Ishikawa (cell line): ENCODE measurements at regions not wholly inside any gene's neighbourhood (a gene's known extent, or its start where the extent isn't known, plus 50 kb on each side); places are given as distances from the start of the nearest gene placed in this dataset.

Experiments used
- CEBPB ChIP-seq: IDR thresholded peaks from 2 replicates; pipeline ENCODE4 v1.6.1; 2012
- CREB1 ChIP-seq: IDR thresholded peaks from 2 replicates; pipeline ENCODE4 v1.6.1; 2012; ENCODE audit warnings: low read depth
- EGR1 ChIP-seq: IDR thresholded peaks from 2 replicates; pipeline ENCODE4 v1.6.1; 2012
- EP300 ChIP-seq: IDR thresholded peaks from 2 replicates; pipeline ENCODE4 v1.6.1; 2012; ENCODE audit warnings: borderline replicate concordance
- FOXM1 ChIP-seq: IDR thresholded peaks from 2 replicates; pipeline ENCODE4 v1.6.1; 2012; ENCODE audit warnings: low read depth, borderline replicate concordance
- NFIC ChIP-seq: IDR thresholded peaks from 2 replicates; pipeline ENCODE4 v1.6.1; 2012
- RAD21 ChIP-seq: IDR thresholded peaks from 2 replicates; pipeline ENCODE4 v1.6.1; 2012; ENCODE audit warnings: low read depth
- TAF1 ChIP-seq: IDR thresholded peaks from 2 replicates; pipeline ENCODE4 v1.6.1; 2012; ENCODE audit warnings: low read depth, mild to moderate bottlenecking
- TCF12 ChIP-seq: IDR thresholded peaks from 2 replicates; pipeline ENCODE4 v1.6.1; 2012; ENCODE audit warnings: low read depth
- TEAD4 ChIP-seq: IDR thresholded peaks from 2 replicates; pipeline ENCODE4 v1.6.1; 2012
- YY1 ChIP-seq: IDR thresholded peaks from 2 replicates; pipeline ENCODE4 v1.6.1; 2012; ENCODE audit warnings: low read depth
- ZBTB7A ChIP-seq: IDR thresholded peaks from 2 replicates; pipeline ENCODE4 v1.6.1; 2012; ENCODE audit warnings: low read depth
- TF ChIP-seq, protein P1 (sequence below): IDR thresholded peaks from 2 replicates; pipeline ENCODE4 v1.6.1; 2012; ENCODE audit warnings: low read depth, mild to moderate bottlenecking
- TF ChIP-seq, protein P2 (sequence below): IDR thresholded peaks from 2 replicates; pipeline ENCODE4 v1.6.1; 2012
- TF ChIP-seq, protein P3 (sequence below): IDR thresholded peaks from 2 replicates; pipeline ENCODE4 v1.6.1; 2012

DNA sequence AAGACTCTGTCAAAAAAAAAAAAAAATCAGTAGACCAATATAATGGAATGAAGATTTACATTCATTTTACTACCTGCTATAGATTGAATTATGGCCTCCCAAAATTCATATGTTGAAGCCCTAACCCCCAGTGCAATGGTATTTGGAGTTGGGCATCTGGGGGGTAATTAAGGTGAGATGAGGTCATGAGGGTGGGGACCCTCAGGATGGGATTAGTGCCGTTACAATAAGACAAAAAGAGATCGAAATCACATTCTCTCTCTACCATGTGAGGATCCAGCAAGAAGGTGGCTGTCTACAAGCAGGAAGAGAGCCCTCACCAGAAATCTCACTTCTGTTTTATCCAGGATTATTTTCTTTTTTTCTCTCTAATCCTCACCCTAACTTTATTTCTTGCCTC is 100.6 kb upstream of the LOC128125822 start:
- TF ChIP-seq ZBTB7A (no peak), TAF1 (no peak)

DNA sequence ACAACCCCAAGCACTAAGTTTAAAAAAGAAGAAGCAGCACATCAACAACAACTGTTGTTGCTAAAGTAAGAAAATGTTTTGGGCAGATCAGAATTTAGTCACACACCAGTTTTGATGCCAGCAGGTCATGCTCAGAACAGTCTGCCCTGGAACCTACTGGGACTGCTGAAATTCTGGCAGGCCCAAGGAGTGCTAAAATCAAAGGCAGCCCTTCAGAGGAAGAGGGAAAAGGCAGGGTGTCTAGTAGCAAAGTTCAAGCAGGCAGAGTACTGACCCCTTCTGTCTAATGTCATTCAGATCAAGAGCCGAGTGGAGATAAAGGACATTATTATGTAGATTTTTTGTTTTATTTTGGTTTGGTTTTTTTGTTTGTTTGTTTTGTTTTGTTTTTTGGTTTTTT is 96.6 kb upstream of the LOC128125822 start:
- TF ChIP-seq TCF12 (no peak), CREB1 (no peak), EGR1 (no peak), TAF1 (no peak), RAD21 (no peak), TEAD4 (no peak), YY1 (no peak), CEBPB (no peak), EP300 (no peak), ZBTB7A (no peak)
- TF ChIP-seq, protein P1, sequence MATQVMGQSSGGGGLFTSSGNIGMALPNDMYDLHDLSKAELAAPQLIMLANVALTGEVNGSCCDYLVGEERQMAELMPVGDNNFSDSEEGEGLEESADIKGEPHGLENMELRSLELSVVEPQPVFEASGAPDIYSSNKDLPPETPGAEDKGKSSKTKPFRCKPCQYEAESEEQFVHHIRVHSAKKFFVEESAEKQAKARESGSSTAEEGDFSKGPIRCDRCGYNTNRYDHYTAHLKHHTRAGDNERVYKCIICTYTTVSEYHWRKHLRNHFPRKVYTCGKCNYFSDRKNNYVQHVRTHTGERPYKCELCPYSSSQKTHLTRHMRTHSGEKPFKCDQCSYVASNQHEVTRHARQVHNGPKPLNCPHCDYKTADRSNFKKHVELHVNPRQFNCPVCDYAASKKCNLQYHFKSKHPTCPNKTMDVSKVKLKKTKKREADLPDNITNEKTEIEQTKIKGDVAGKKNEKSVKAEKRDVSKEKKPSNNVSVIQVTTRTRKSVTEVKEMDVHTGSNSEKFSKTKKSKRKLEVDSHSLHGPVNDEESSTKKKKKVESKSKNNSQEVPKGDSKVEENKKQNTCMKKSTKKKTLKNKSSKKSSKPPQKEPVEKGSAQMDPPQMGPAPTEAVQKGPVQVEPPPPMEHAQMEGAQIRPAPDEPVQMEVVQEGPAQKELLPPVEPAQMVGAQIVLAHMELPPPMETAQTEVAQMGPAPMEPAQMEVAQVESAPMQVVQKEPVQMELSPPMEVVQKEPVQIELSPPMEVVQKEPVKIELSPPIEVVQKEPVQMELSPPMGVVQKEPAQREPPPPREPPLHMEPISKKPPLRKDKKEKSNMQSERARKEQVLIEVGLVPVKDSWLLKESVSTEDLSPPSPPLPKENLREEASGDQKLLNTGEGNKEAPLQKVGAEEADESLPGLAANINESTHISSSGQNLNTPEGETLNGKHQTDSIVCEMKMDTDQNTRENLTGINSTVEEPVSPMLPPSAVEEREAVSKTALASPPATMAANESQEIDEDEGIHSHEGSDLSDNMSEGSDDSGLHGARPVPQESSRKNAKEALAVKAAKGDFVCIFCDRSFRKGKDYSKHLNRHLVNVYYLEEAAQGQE, result no peak
- TF ChIP-seq, protein P2, sequence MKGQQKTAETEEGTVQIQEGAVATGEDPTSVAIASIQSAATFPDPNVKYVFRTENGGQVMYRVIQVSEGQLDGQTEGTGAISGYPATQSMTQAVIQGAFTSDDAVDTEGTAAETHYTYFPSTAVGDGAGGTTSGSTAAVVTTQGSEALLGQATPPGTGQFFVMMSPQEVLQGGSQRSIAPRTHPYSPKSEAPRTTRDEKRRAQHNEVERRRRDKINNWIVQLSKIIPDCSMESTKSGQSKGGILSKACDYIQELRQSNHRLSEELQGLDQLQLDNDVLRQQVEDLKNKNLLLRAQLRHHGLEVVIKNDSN, result no peak

DNA sequence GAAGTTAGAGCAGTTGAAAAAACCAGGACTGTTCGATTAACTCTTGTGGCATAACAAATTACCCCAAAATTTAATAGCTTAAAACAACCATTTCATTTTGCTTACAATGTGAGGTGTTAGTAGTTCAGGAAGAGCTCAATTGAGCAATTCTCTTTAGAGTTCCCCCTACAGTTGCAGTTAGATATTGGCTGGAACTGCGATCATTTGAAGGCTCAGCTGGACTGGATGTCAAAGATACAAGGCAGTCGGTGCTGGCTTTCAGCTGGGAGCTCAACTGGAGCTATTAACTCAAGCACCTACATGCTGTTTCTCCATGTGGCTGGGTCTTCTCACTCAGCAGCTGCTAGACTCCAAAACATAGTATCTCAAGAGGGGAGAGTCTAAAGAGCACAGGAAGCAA is 96.0 kb upstream of the LOC128125822 start:
- no peak for TF ChIP-seq FOXM1
- no peak for TF ChIP-seq TEAD4
- TF ChIP-seq EGR1, result no peak
- TF ChIP-seq, protein P1, result no peak
- TF ChIP-seq, protein P2, result no peak

DNA sequence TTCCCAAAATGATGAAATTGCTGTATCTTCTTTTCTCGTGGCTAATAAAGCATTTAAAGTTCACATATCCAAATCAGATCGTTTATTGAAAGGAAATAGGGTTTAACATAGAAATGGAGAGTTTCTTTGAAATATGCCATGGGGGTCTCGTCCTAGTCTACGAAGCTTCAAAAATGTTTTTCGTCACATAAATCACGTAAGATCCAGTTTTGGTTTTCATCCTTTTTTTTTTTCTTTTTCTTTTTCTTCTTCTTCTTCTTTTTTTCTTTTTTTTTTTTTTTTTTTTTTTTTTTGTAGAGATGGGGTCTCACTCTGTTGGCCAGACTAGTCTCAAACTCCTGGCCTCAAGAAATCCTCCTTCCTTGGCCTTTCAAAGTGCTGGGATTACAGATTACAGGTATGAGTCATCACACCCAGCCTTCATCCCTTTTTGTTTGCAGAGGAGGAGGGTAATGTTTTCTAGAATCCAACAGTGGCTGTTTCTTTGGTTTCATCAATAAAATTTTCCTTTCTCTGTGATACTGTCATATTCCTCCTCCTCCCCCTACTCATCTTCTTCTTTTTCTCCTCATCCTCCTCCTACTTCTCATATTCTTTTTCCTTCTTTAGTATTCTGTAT is 94.7 kb upstream of the LOC128125822 start:
- TF ChIP-seq TEAD4, result no peak
- TF ChIP-seq, protein P2, result no peak
- TF ChIP-seq EP300, result no peak
- no peak for TF ChIP-seq YY1
- no peak for TF ChIP-seq TAF1
- no peak for TF ChIP-seq EGR1

DNA sequence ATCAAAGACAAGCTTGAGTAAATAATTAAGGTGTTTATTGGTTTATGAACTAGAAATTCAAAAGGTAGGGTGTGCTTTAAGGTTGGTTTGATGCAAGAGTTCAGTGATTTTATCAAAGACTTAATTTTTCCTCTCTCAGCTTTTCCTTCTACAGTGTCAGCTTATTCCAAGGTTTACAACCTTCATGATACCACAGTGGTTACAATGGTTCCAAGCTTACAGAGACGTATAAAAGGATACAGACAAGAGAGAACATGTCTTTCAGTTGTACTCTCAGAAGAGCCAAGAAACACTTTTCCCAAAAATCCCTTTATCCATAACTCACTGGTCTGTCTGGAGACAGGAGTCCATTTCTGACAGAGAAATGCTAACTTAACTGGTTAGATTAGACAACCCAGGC is 93.5 kb upstream of the LOC128125822 start:
- TF ChIP-seq, protein P1, result no peak
- no peak for TF ChIP-seq TEAD4
- no peak for TF ChIP-seq EGR1
- no peak for TF ChIP-seq CREB1
- TF ChIP-seq NFIC, result no peak
- TF ChIP-seq TCF12, result no peak

DNA sequence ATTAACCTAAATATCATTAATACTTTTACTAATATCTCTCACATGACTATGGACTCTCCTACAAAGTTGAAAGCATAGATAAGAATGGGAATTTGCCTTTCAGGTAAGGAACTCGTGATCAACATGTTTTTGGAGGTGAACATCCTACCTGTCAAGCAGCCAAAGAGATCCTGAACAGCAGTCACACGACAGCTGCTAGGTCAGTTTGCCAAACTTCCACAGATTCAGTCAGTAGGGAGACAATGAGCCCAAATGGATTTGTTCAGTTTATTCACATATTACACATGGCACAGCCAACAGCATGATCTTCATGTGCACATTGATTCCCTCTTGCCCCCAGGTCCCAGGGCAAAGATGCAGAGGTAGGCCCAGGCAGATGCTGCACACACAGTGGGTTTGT is 86.1 kb upstream of the LOC128125822 start:
- TF ChIP-seq YY1 (no peak), TEAD4 (no peak), TAF1 (no peak), RAD21 (no peak), CREB1 (no peak), ZBTB7A (no peak), TCF12 (no peak), EP300 (no peak), NFIC (no peak), FOXM1 (no peak), EGR1 (no peak), CEBPB (no peak)
- TF ChIP-seq, protein P3, sequence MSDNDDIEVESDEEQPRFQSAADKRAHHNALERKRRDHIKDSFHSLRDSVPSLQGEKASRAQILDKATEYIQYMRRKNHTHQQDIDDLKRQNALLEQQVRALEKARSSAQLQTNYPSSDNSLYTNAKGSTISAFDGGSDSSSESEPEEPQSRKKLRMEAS, result no peak
- TF ChIP-seq, protein P2, result no peak
- TF ChIP-seq, protein P1, result no peak
